Trophoblast cell (in vitro differentiated cells and primary cell): ENCODE measurements at regions not wholly inside any gene's neighbourhood (a gene's known extent, or its start where the extent isn't known, plus 50 kb on each side); places are given as distances from the start of the nearest gene placed in this dataset.
A peak's percentile ranks its signal among the peaks of the same experiment; 100 is the strongest.

Source experiments
- DNase-seq, 2 donors: peaks; one replicate each; pipeline ENCODE4 v3.0.0-alpha.2; 2016
- H2AFZ ChIP-seq: 2 replicates; pipeline ENCODE4 v1.6.1; 2013; ENCODE audit warnings: low read length, moderate library complexity, mild to moderate bottlenecking; ENCODE audit not compliant: insufficient read depth, poor library complexity
- H2AK5ac ChIP-seq: 2 replicates; pipeline ENCODE4 v1.6.1; 2013; ENCODE audit warnings: mild to moderate bottlenecking, low read length
- H2BK120ac ChIP-seq: 2 replicates; pipeline ENCODE4 v1.6.1; 2013; ENCODE audit warnings: low read length, mild to moderate bottlenecking, moderate library complexity; ENCODE audit not compliant: insufficient read depth, poor library complexity
- H2BK12ac ChIP-seq: 2 replicates; pipeline ENCODE4 v1.6.1; 2013; ENCODE audit warnings: mild to moderate bottlenecking, low read length, moderate library complexity
- H2BK5ac ChIP-seq: 2 replicates; pipeline ENCODE4 v1.6.1; 2013; ENCODE audit warnings: low read length, low read depth, moderate library complexity, mild to moderate bottlenecking; ENCODE audit not compliant: poor library complexity
- H3K14ac ChIP-seq: 2 replicates; pipeline ENCODE4 v1.6.1; 2013; ENCODE audit warnings: mild to moderate bottlenecking, low read length
- H3K18ac ChIP-seq: 2 replicates; pipeline ENCODE4 v1.6.1; 2013; ENCODE audit warnings: mild to moderate bottlenecking, low read length
- H3K23ac ChIP-seq: 2 replicates; pipeline ENCODE4 v1.6.1; 2013; ENCODE audit warnings: low read length
- H3K27ac ChIP-seq: 2 replicates; pipeline ENCODE4 v1.5.1; 2013; ENCODE audit warnings: low read depth, mild to moderate bottlenecking, inconsistent platforms, low read length, moderate library complexity
- H3K27me3 ChIP-seq: 2 replicates; pipeline ENCODE4 v1.6.1; 2013; ENCODE audit warnings: inconsistent platforms, mild to moderate bottlenecking, low read length, moderate library complexity; ENCODE audit not compliant: insufficient read depth
- H3K36me3 ChIP-seq, 2 experiments: 1 replicate in 1 of 2; 2 replicates in 1 of 2; pipeline ENCODE4 v1.6.1; 2013; ENCODE audit warnings: low read length in 2 of 2, mild to moderate bottlenecking in 2 of 2, moderate library complexity in 1 of 2; ENCODE audit not compliant: insufficient read depth in 2 of 2, control insufficient read depth in 1 of 2
- H3K4ac ChIP-seq: 2 replicates; pipeline ENCODE4 v1.6.1; 2013; ENCODE audit warnings: low read depth, mild to moderate bottlenecking, low read length, moderate library complexity
- H3K4me1 ChIP-seq, 2 experiments: 1 replicate in 1 of 2; 2 replicates in 1 of 2; pipeline ENCODE4 v1.6.1; 2013; ENCODE audit warnings: low read length in 2 of 2, mild to moderate bottlenecking in 2 of 2, moderate library complexity in 1 of 2; ENCODE audit not compliant: insufficient read depth in 2 of 2, control insufficient read depth in 1 of 2
- H3K4me2 ChIP-seq: 2 replicates; pipeline ENCODE4 v1.6.1; 2013; ENCODE audit warnings: inconsistent platforms, mild to moderate bottlenecking, low read length, moderate library complexity
- H3K4me3 ChIP-seq: 2 replicates; pipeline ENCODE4 v1.5.1; 2013; ENCODE audit warnings: mild to moderate bottlenecking, low read depth, low read length, inconsistent platforms
- H3K79me1 ChIP-seq: one replicate; pipeline ENCODE4 v1.6.1; 2013; ENCODE audit warnings: low read length
- H3K79me2 ChIP-seq: 2 replicates; pipeline ENCODE4 v1.6.1; 2013; ENCODE audit warnings: low read length, mild to moderate bottlenecking; ENCODE audit not compliant: control insufficient read depth, insufficient read depth, poor library complexity
- H3K9ac ChIP-seq: 2 replicates; pipeline ENCODE4 v1.6.1; 2013; ENCODE audit warnings: mild to moderate bottlenecking, low read length
- H3K9me3 ChIP-seq: 2 replicates; pipeline ENCODE4 v1.6.1; 2013; ENCODE audit warnings: low read depth, mild to moderate bottlenecking, control low read depth, inconsistent platforms, low read length; ENCODE audit not compliant: insufficient read depth
- H4K12ac ChIP-seq: 2 replicates; pipeline ENCODE4 v1.6.1; 2013; ENCODE audit warnings: low read depth, mild to moderate bottlenecking, low read length, moderate library complexity
- H4K8ac ChIP-seq: 2 replicates; pipeline ENCODE4 v1.6.1; 2013; ENCODE audit warnings: low read depth, mild to moderate bottlenecking, low read length, moderate library complexity
- H4K91ac ChIP-seq: one replicate; pipeline ENCODE4 v1.6.1; 2013; ENCODE audit warnings: low read depth, mild to moderate bottlenecking, low read length, moderate library complexity
- WGBS: extraction: QIAGEN DNeasy Blood & Tissue Kit; methylation state at CpG from one replicate; pipeline ENCODE4 v1.1.7; 2013; ENCODE audit warnings: missing lambda C conversion rate; ENCODE audit not compliant: insufficient read length, insufficient coverage; ENCODE audit errors: extremely low coverage; 5-methylcytosine and 5-hydroxymethylcytosine counted together

DNA sequence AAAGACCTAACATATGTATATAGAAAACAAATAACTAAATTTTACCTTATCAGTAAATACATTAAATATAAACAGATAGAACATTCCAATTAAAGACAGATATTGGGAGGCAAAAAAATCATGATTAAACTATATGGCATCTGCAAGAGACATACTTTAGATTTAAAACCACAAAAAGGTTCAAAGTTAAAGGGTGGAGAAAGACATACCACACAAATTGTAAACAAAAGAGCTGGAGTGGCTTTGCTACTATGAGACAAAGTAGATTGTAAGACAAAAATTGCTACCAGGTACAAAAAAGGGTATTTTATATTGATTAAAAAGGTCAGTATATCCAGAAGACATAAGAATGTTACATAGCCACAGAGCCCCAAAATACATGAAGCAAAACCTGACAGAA lies 200.2 kb downstream of the KCNRG start:
- Histone ChIP-seq H3K14ac (no peak overlapping the region), H2BK12ac (no peak overlapping the region), H3K23ac (no peak overlapping the region), H4K91ac (no peak overlapping the region), H4K12ac (no peak overlapping the region), H3K27ac (no peak overlapping the region), H3K18ac (no peak overlapping the region), H2AFZ (no peak overlapping the region), H3K27me3 (no peaks in the 10 kb centered on the region), H2BK120ac (no peak overlapping the region), H3K79me1 (no peaks in the 10 kb centered on the region), H3K4me3 (no peak overlapping the region), H3K9me3 (no peaks in the 10 kb centered on the region), H3K4me2 (no peak overlapping the region), H3K36me3 (no peaks in the 10 kb centered on the region), H3K4me1 (no peaks in the 10 kb centered on the region), H2BK5ac (no peak overlapping the region), H2AK5ac (no peak overlapping the region), H3K9ac (no peak overlapping the region), H4K8ac (no peak overlapping the region), H3K79me2 (no peaks in the 10 kb centered on the region), H3K4ac (no peak overlapping the region)
- no peak for DNase-seq

GRCh38 chr13:50219743-50220142 lies 204.5 kb downstream of the KCNRG start:
- 100% methylated on average over 1 of the region's 3 CpGs for WGBS
- no peak overlapping the region for H3K14ac ChIP-seq
- H2AFZ ChIP-seq = no peak overlapping the region
- no peak overlapping the region for H3K23ac ChIP-seq
- H2BK120ac ChIP-seq = no peak overlapping the region
- H3K79me2 ChIP-seq = no peaks in the 10 kb centered on the region
- no peak overlapping the region for H4K91ac ChIP-seq
- no peak overlapping the region for H3K18ac ChIP-seq
- H2AK5ac ChIP-seq = no peak overlapping the region
- no peak overlapping the region for H3K27ac ChIP-seq
- no peaks in the 10 kb centered on the region for H3K9me3 ChIP-seq
- no peaks in the 10 kb centered on the region for H3K27me3 ChIP-seq
- H3K4ac ChIP-seq = no peak overlapping the region
- DNase-seq = no peak
- no peak overlapping the region for H2BK12ac ChIP-seq
- H4K12ac ChIP-seq = no peak overlapping the region
- H3K4me1 ChIP-seq = no peaks in the 10 kb centered on the region
- no peaks in the 10 kb centered on the region for H3K36me3 ChIP-seq
- no peak overlapping the region for H4K8ac ChIP-seq
- H3K79me1 ChIP-seq = no peaks in the 10 kb centered on the region
- H2BK5ac ChIP-seq = no peak overlapping the region
- no peak overlapping the region for H3K9ac ChIP-seq
- no peak overlapping the region for H3K4me2 ChIP-seq
- no peak overlapping the region for H3K4me3 ChIP-seq

- Histone ChIP-seq H3K4me3 (no peak overlapping the region), H3K79me2 (no peaks in the 10 kb centered on the region), H3K14ac (no peak overlapping the region), H3K23ac (no peak overlapping the region), H3K27me3 (no peaks in the 10 kb centered on the region), H3K4ac (no peak overlapping the region), H3K9ac (no peak overlapping the region), H4K8ac (no peak overlapping the region), H3K18ac (no peak overlapping the region), H4K12ac (no peak overlapping the region), H3K9me3 (no peaks in the 10 kb centered on the region), H2BK5ac (no peak overlapping the region), H3K79me1 (no peaks in the 10 kb centered on the region), H2AFZ (no peak overlapping the region), H3K36me3 (no peaks in the 10 kb centered on the region), H2BK12ac (no peak overlapping the region), H3K27ac (no peak overlapping the region), H2BK120ac (no peak overlapping the region), H3K4me1 (no peaks in the 10 kb centered on the region), H3K4me2 (no peak overlapping the region), H2AK5ac (no peak overlapping the region), H4K91ac (no peak overlapping the region)
- no CpG with 5 or more reads among the region's 4 CpGs for WGBS
- no peak for DNase-seq
Measured at GRCh38 chr13:50220938-50221337, 205.7 kb downstream of the KCNRG start.

DNA sequence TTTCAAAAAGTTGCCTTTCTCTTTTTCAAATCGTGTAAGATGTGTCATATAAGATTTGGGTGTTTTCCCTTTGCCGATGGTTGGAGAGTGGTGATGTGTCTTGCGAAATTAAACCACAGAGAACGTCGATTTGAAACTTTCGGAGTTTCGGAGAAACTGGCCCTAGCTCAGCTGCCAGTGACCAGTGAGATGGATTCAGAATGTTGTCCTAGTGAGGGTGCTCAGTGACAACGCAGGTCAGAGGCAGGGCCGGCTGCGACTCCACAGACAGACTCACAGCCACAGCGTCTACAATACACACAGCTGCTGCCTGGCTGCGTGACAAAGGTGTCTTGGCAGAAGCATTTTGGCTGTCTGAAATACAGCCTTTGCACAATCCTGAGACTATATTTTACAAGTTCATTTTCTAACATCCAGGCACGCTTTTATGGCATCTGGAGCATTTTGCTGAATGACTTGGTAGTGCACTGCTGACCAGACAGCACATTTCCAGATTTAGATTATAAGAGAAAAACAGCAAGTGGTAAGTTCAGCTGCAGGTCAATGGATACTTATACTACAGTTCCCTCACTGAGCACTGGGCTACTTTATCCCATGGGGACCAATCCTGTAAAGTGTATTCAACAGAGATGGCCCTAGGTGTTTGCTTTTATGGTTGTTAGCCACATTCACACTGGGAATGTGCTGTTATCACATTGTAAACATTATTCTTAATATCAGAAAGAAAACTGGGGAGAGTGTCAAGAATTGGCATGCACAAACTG lies 207.5 kb downstream of the KCNRG start:
- no peak overlapping the region for H3K27ac ChIP-seq
- H2AFZ ChIP-seq = no peak overlapping the region
- H3K4me1 ChIP-seq = no peaks in the 10 kb centered on the region
- H3K4me2 ChIP-seq = no peak overlapping the region
- H3K23ac ChIP-seq = no peak overlapping the region
- H4K12ac ChIP-seq = no peak overlapping the region
- H2BK120ac ChIP-seq = no peak overlapping the region
- H2AK5ac ChIP-seq = no peak overlapping the region
- no peaks in the 10 kb centered on the region for H3K27me3 ChIP-seq
- no peak overlapping the region for H4K91ac ChIP-seq
- no peaks in the 10 kb centered on the region for H3K9me3 ChIP-seq
- H3K4me3 ChIP-seq = no peak overlapping the region
- no CpG with 5 or more reads among the region's 13 CpGs for WGBS
- peak; percentile 35 to 50 for DNase-seq
- H3K4ac ChIP-seq = no peak overlapping the region
- no peak overlapping the region for H3K9ac ChIP-seq
- H4K8ac ChIP-seq = no peak overlapping the region
- H2BK12ac ChIP-seq = no peak overlapping the region
- H3K36me3 ChIP-seq = no peaks in the 10 kb centered on the region
- no peak overlapping the region for H3K18ac ChIP-seq
- no peaks in the 10 kb centered on the region for H3K79me1 ChIP-seq
- H2BK5ac ChIP-seq = no peak overlapping the region
- H3K79me2 ChIP-seq = no peaks in the 10 kb centered on the region
- H3K14ac ChIP-seq = no peak overlapping the region
